H9 (cell line): ENCODE measurements at regions not wholly inside any gene's neighbourhood (a gene's known extent, or its start where the extent isn't known, plus 50 kb on each side); places are given as distances from the start of the nearest gene placed in this dataset.

ENCODE experiments used
- DNase-seq: peaks from one replicate; pipeline ENCODE4 v3.0.0-alpha.2; 2017
- H2AFZ ChIP-seq: one replicate; pipeline ENCODE4 v1.6.1; 2013; ENCODE audit warnings: mild to moderate bottlenecking, low read length, control low read depth, moderate library complexity
- H2AK5ac ChIP-seq: 2 replicates; pipeline ENCODE4 v1.6.1; 2013; ENCODE audit warnings: low read length, control low read depth, mixed read lengths; ENCODE audit not compliant: insufficient read length
- H2BK120ac ChIP-seq: one replicate; pipeline ENCODE4 v1.6.1; 2013; ENCODE audit warnings: low read depth, mild to moderate bottlenecking, low read length, control low read depth, inconsistent platforms; ENCODE audit not compliant: poor library complexity, severe bottlenecking
- H2BK12ac ChIP-seq: 2 replicates; pipeline ENCODE4 v1.6.1; 2013; ENCODE audit warnings: low read length, control low read depth, mixed read lengths, low read depth; ENCODE audit not compliant: insufficient read length
- H2BK15ac ChIP-seq: 2 replicates; pipeline ENCODE4 v1.6.1; 2013; ENCODE audit warnings: low read depth, low read length, control low read depth
- H2BK20ac ChIP-seq: one replicate; pipeline ENCODE4 v1.6.1; 2013; ENCODE audit warnings: low read depth, mild to moderate bottlenecking, low read length, control low read depth, inconsistent platforms; ENCODE audit not compliant: poor library complexity, severe bottlenecking
- H2BK5ac ChIP-seq: 2 replicates; pipeline ENCODE4 v1.6.1; 2013; ENCODE audit warnings: low read length, control low read depth, mixed read lengths; ENCODE audit not compliant: insufficient read length
- H3K14ac ChIP-seq: 2 replicates; pipeline ENCODE4 v1.6.1; 2013; ENCODE audit warnings: low read length, control low read depth; ENCODE audit not compliant: insufficient read depth
- H3K18ac ChIP-seq: 2 replicates; pipeline ENCODE4 v1.6.1; 2013; ENCODE audit warnings: low read depth, mild to moderate bottlenecking, mixed read lengths, low read length, control low read depth; ENCODE audit not compliant: insufficient read length
- H3K23ac ChIP-seq: 2 replicates; pipeline ENCODE4 v1.6.1; 2013; ENCODE audit warnings: low read length, control low read depth, mixed read lengths, low read depth; ENCODE audit not compliant: insufficient read length
- H3K23me2 ChIP-seq: 2 replicates; pipeline ENCODE4 v1.6.1; 2013; ENCODE audit warnings: low read depth, mild to moderate bottlenecking, mixed read lengths, low read length, control low read depth; ENCODE audit not compliant: insufficient read length, poor library complexity, severe bottlenecking
- H3K27ac ChIP-seq: 2 replicates; pipeline ENCODE4 v1.5.1; 2013; ENCODE audit warnings: low read length, control low read depth, mixed read lengths, low read depth; ENCODE audit not compliant: insufficient read length
- H3K27me3 ChIP-seq: 2 replicates; pipeline ENCODE4 v1.6.1; 2013; ENCODE audit warnings: low read length, control low read depth, inconsistent platforms; ENCODE audit not compliant: insufficient read depth
- H3K4ac ChIP-seq: 2 replicates; pipeline ENCODE4 v1.6.1; 2013; ENCODE audit warnings: low read depth, mild to moderate bottlenecking, control low read depth, inconsistent platforms, low read length, moderate library complexity
- H3K4me1 ChIP-seq: 2 replicates; pipeline ENCODE4 v1.6.1; 2013; ENCODE audit warnings: low read length, control low read depth, inconsistent platforms; ENCODE audit not compliant: insufficient read depth
- H3K4me2 ChIP-seq: 2 replicates; pipeline ENCODE4 v1.6.1; 2013; ENCODE audit warnings: low read length, control low read depth, mixed read lengths; ENCODE audit not compliant: insufficient read length, insufficient read depth
- H3K56ac ChIP-seq: 2 replicates; pipeline ENCODE4 v1.6.1; 2013; ENCODE audit warnings: low read depth, mild to moderate bottlenecking, mixed read lengths, low read length, control low read depth; ENCODE audit not compliant: insufficient read length
- H3K79me1 ChIP-seq: 2 replicates; pipeline ENCODE4 v1.6.1; 2013; ENCODE audit warnings: low read depth, mild to moderate bottlenecking, moderate library complexity, low read length, control low read depth, inconsistent platforms; ENCODE audit not compliant: insufficient read depth, poor library complexity, severe bottlenecking
- H3K79me2 ChIP-seq: 2 replicates; pipeline ENCODE4 v1.6.1; 2013; ENCODE audit warnings: low read length, control low read depth, inconsistent platforms; ENCODE audit not compliant: insufficient read depth
- H3K9ac ChIP-seq: 2 replicates; pipeline ENCODE4 v1.6.1; 2013; ENCODE audit warnings: low read length, control low read depth, mixed read lengths; ENCODE audit not compliant: insufficient read length; ENCODE audit errors: extremely low read depth
- H3K9me3 ChIP-seq: one replicate; pipeline ENCODE4 v1.6.1; 2013; ENCODE audit warnings: low read depth, low read length, inconsistent platforms; ENCODE audit not compliant: control insufficient read depth
- H3T11ph ChIP-seq: one replicate; pipeline ENCODE4 v1.6.1; 2013; ENCODE audit warnings: mild to moderate bottlenecking, low read length, control low read depth, inconsistent platforms
- H4K20me1 ChIP-seq: one replicate; pipeline ENCODE4 v1.6.1; 2013; ENCODE audit not compliant: control insufficient read depth, insufficient read length, insufficient read depth
- H4K5ac ChIP-seq: 2 replicates; pipeline ENCODE4 v1.6.1; 2013; ENCODE audit warnings: low read depth, mild to moderate bottlenecking, mixed read lengths, low read length, control low read depth; ENCODE audit not compliant: insufficient read length
- H4K8ac ChIP-seq: replicated peaks from 2 replicates; pipeline ENCODE4 v1.6.1; 2013; ENCODE audit warnings: low read length, control low read depth, mixed read lengths, low read depth; ENCODE audit not compliant: insufficient read length
- H4K91ac ChIP-seq: 2 replicates; pipeline ENCODE4 v1.6.1; 2013; ENCODE audit warnings: low read depth, mild to moderate bottlenecking, moderate library complexity, mixed read lengths, low read length, control low read depth; ENCODE audit not compliant: insufficient read length
- H3K27ac Mint-ChIP-seq, 3 experiments: 2 replicates in 2 of 3; 3 replicates in 1 of 3; pipeline ENCODE4 v1.8.0; 2020 to 2021; ENCODE audit warnings: mixed read lengths in 3 of 3, mild to moderate bottlenecking in 1 of 3, moderate library complexity in 1 of 3
- H3K27me3 Mint-ChIP-seq: 2 replicates; pipeline ENCODE4 v1.8.0; 2021; ENCODE audit warnings: low read depth, mild to moderate bottlenecking, moderate library complexity, mixed read lengths
- H3K36me3 Mint-ChIP-seq, 3 experiments: 2 replicates in 2 of 3; 3 replicates in 1 of 3; pipeline ENCODE4 v1.8.0; 2020 to 2021; ENCODE audit warnings: low read depth in 3 of 3, mixed read lengths in 3 of 3; ENCODE audit not compliant: insufficient read depth in 1 of 3
- H3K4me1 Mint-ChIP-seq, 2 experiments: 2 replicates each; pipeline ENCODE4 v1.8.0; 2020; ENCODE audit warnings: mixed read lengths in 2 of 2
- H3K4me3 Mint-ChIP-seq, 2 experiments: 2 replicates in 1 of 2; 3 replicates in 1 of 2; pipeline ENCODE4 v1.8.0; 2020 to 2021; ENCODE audit warnings: mild to moderate bottlenecking in 2 of 2, mixed read lengths in 2 of 2, moderate library complexity in 1 of 2
- H3K9me3 Mint-ChIP-seq, 2 experiments: 2 replicates in 1 of 2; 3 replicates in 1 of 2; pipeline ENCODE4 v1.8.0; 2020; ENCODE audit warnings: mild to moderate bottlenecking in 2 of 2, mixed read lengths in 2 of 2, moderate library complexity in 1 of 2
- CTCF ChIP-seq: fragments of 200-600 bp; sonication (generic); conservative IDR thresholded peaks from 3 replicates; pipeline ENCODE4 v1.8.0; 2021; ENCODE audit warnings: antibody characterized with exemption, mild to moderate bottlenecking
- WGBS: extraction: QIAGEN DNeasy Blood & Tissue Kit; methylation state at CpG from one replicate; pipeline ENCODE4 v1.1.7; 2013; ENCODE audit warnings: missing lambda C conversion rate, low lambda C conversion rate, mixed read lengths; ENCODE audit not compliant: insufficient read length; ENCODE audit errors: extremely low coverage; 5-methylcytosine and 5-hydroxymethylcytosine counted together

DNA sequence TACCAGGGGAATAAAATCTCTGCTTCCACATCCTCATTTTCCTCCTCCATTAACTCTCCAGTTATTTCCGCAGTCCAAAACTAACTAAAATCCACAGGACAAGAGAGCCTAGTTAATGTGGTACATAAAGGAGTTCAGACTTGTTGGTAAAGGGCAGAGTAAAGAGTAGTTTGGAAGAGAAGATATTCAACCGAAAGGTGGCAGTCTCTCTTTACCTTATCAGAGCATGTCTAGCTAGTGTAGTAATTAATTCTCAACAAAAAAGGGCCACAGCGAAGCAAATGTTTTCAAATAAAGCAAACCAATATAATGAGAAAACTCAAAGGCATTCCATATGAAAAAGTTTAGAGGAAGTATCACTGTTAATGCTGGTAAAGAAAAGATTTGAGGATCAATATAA, 286.5 kb downstream of the GLUD2 start:
- Histone ChIP-seq H3T11ph (no peak overlapping the region), H2BK5ac (no peak overlapping the region), H3K18ac (no peak overlapping the region), H4K20me1 (no peaks in the 10 kb centered on the region), H3K14ac (no peak overlapping the region), H3K9me3 (no peaks in the 10 kb centered on the region), H3K27me3 (no peaks in the 10 kb centered on the region), H4K91ac (no peak overlapping the region), H4K5ac (no peak overlapping the region), H3K4me2 (no peak overlapping the region), H2AFZ (no peak overlapping the region), H3K27ac (no peak overlapping the region), H3K23ac (no peak overlapping the region), H2BK15ac (no peak overlapping the region), H2BK12ac (no peak overlapping the region), H2BK120ac (no peak overlapping the region), H3K79me2 (no peaks in the 10 kb centered on the region), H3K56ac (no peak overlapping the region), H3K9ac (no peak overlapping the region), H2BK20ac (no peak overlapping the region), H3K4me1 (no peaks in the 10 kb centered on the region), H3K23me2 (no peaks in the 10 kb centered on the region), H4K8ac (no peak overlapping the region), H3K79me1 (no peaks in the 10 kb centered on the region), H3K4ac (no peak overlapping the region), H2AK5ac (no peak overlapping the region)
- Mint-ChIP-seq H3K27ac (no peak overlapping the region), H3K9me3 (peaks cover 50 to 52% of the 10 kb centered on the region in 2 experiments), H3K4me1 (peaks cover 10 to 11% of the 10 kb centered on the region in 2 experiments), H3K36me3 (no peaks in the 10 kb centered on the region), H3K4me3 (no peak overlapping the region), H3K27me3 (no peaks in the 10 kb centered on the region)
- TF ChIP-seq CTCF, result peak; percentile 55; the same call in 2 of the 3 replicates
- DNase-seq, result no peak
- no CpG with 5 or more reads among the region's 3 CpGs for WGBS
